NCI-H748 (cell line): ENCODE measurements at regions not wholly inside any gene's neighbourhood (a gene's known extent, or its start where the extent isn't known, plus 50 kb on each side); places are given as distances from the start of the nearest gene placed in this dataset.

ENCODE experiments used
- DNase-seq: peaks from one replicate; lab custom pipeline; 2025; ENCODE audit not compliant: unreplicated experiment; lab: John Stamatoyannopoulos, UW

- peak; percentile 20 for DNase-seq
Measured at GRCh38 chrX:99137488-99137887, 1272.6 kb downstream of the PCDH19 start.

- DNase-seq, result no peak
Measured at GRCh38 chrX:99117011-99117410, 1293.1 kb downstream of the PCDH19 start.

DNA sequence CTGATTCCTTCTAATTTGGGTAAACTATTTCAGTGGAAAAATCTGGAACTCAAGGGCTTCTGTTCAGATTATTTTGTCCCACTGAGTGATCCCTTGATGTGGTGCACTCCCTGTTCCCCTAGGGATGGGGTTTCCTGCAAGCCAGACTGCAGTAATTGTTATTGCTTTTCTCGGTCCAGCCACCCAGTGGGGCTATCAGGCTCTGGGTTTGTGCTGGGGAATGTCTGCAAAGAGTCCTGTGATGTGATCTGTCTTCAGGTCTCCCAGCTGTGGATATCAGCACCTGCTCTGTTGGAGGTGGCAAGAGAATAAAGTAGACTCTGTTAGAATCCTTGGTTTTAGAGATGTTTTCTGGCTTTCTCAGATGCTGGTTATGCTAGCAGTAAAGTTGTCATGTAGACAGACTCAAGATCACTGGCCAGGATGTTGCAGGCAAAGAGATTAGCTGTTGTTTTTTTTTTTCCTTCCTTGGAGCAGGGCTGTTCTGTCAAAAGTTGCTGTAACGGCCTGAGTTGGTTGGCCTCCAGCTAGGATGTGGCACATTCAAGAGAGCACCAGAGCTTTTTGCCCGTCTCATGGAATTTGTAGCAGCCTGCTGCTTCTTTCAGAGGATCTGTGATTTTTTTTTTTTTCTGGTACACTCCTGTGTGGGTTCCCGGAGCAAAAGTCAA, 1314.0 kb downstream of the PCDH19 start:
- no peak for DNase-seq

GRCh38 chrX:99091459-99091858, 1318.6 kb downstream of the PCDH19 start:
- DNase-seq, result no peak

DNA sequence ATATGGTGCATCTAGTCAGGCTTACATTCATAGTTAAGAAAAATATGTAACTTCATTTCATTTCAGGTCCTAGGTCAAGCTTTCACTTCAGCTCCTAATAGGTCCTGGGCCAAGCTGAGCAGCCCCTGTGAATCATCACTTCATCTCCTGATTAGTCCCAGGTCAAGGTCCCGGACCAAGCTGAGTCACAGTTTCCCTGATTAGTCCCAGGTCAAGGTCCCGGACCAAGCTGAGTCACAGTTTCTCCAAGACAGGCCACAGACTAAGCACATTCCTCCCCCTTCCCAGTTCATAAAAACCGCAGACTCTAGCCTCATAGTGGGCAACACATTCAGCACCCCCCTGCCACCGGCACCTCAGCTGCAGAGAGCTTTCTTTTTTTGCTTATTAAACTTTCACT, 1331.8 kb downstream of the PCDH19 start:
- no peak for DNase-seq

- DNase-seq, result no peak
Measured at GRCh38 chrX:99077099-99077498, 1333.0 kb downstream of the PCDH19 start.

DNA sequence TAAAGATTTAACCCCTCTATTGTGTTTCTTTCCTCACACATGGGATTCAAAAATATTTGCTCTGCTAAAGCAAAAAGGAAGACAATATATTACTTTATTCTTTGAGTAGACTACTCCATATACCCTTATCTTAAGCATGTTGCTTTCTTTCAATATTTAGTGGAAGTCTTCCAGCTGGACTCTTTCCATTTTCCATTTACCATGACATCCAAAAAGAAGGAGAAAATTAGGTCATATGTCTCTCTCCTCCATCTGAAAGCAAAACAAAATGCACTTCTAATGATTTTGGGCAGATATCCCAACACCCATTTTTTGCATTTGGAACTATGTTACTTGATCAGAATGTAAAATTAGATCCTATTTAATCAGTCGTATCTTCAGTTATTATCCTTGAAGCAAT, 1336.5 kb downstream of the PCDH19 start:
- no peak for DNase-seq

- no peak for DNase-seq
Measured at GRCh38 chrX:99051639-99052038, 1358.4 kb downstream of the PCDH19 start.

GRCh38 chrX:99033226-99033901, 1376.7 kb downstream of the PCDH19 start:
- DNase-seq, result no peak

- DNase-seq, result no peak
Measured at GRCh38 chrX:99010957-99011356, 1399.1 kb downstream of the PCDH19 start.

DNA sequence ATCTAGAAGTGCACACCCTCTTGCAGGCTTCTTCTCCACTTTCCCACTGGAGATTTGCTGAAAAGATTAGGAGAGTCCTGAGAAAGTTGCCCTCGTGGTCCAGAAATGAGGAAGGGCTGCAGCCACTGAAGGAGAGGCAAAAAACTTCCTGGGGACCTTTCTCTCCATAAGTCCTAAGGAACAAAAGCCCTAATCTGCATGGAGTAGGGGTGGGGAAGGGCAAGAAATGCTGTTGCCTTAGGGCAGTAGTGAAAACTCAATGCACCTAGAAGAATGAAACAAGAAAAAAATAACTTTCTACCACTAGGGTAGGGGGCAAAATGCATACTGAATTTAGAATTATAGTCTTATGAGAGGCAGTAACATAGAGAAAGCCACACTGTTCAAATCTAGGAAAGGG, 1408.8 kb downstream of the PCDH19 start:
- DNase-seq, result no peak

DNA sequence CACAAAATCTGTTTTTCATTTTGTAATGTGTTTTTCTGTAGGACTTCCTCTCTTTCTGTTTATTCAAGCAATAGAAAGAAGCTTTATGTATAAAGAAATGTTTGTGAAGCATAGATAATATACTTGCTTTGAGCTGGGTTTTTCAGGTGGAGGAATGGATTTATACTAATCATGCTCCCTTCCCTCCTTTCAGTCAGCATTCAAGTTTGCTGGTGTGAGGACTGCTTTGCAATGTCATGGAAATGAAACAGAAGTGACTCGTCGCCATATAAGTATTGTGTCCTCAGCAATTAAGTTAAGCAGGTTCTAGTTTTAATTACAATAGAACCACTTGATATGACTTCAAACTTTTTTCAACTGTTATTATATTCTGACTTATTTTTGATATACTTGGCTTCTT, 1447.1 kb downstream of the PCDH19 start:
- DNase-seq, result no peak

GRCh38 chrX:98956014-98956413, 1454.1 kb downstream of the PCDH19 start:
- no peak for DNase-seq

- no peak for DNase-seq
Measured at GRCh38 chrX:98939456-98939855, 1470.6 kb downstream of the PCDH19 start.

DNA sequence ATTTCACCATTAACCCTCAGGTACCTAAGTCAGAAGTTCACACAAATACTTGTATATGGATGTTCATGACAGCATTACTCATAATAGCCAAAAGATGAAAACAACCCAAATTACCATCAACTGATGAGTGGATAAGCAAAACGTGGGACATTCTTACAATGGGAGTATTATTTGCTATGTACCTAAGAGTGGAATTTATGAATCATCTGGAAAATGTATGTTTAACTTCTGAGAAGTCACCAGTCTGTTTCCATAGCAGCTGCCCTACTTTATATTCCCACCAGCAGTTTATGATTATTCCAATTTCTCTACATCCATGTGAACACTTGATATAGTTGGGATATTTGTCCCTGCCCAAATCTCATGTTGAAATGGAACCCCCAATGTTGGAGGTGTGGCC, 1478.9 kb downstream of the PCDH19 start:
- no peak for DNase-seq

- no peak for DNase-seq
Measured at GRCh38 chrX:98924511-98924910, 1485.6 kb downstream of the PCDH19 start.

- DNase-seq, result peak; percentile 0
Measured at GRCh38 chrX:98897191-98897590, 1512.9 kb downstream of the PCDH19 start.

GRCh38 chrX:98850639-98851038, 1559.4 kb downstream of the PCDH19 start:
- DNase-seq, result peak; percentile 23
